ENCODE measurements at regions not wholly inside any gene's neighbourhood (a gene's known extent, or its start where the extent isn't known, plus 50 kb on each side); places are given as distances from the start of the nearest gene placed in this dataset.

GRCh38 chr16:85983064-85983463, 84.1 kb downstream of the IRF8 start:
- Histone ChIP-seq H3K4me3 (no peak overlapping the region), H3K27me3 (peaks cover 0 to 32% of the 10 kb centered on the region in 2 donors), H3K36me3 (no peaks in the 10 kb centered on the region), H3K27ac (no peak overlapping the region), H3K9me3 (no peaks in the 10 kb centered on the region), H3K4me1 (peaks cover 0 to 59% of the 10 kb centered on the region in 2 donors)
- DNase-seq, result no peak
- ATAC-seq, result no peak
- intact Hi-C loops (cut with DNase I), result no loop called here
- TF ChIP-seq CTCF (IDR thresholded peaks at IDR 0.05), result no peak

GRCh38 chr16:85983606-85984230, 84.8 kb downstream of the IRF8 start:
- DNase-seq, result no peak
- Histone ChIP-seq H3K4me1 (peaks cover 0 to 53% of the 10 kb centered on the region in 2 donors), H3K36me3 (no peaks in the 10 kb centered on the region), H3K27ac (no peak overlapping the region), H3K9me3 (no peaks in the 10 kb centered on the region), H3K27me3 (peaks cover 0 to 28% of the 10 kb centered on the region in 2 donors), H3K4me3 (no peak overlapping the region)
- ATAC-seq, result no peak
- intact Hi-C loops (cut with DNase I), result no loop called here
- TF ChIP-seq CTCF (IDR thresholded peaks at IDR 0.05), result no peak

- no peaks in the 10 kb centered on the region for H3K9me3 ChIP-seq
- H3K4me1 ChIP-seq, result peaks cover 0 to 46% of the 10 kb centered on the region in 2 donors
- DNase-seq (no peak), ATAC-seq (no peak)
- no peak overlapping the region for H3K27ac ChIP-seq
- peaks cover 0 to 28% of the 10 kb centered on the region in 2 donors for H3K27me3 ChIP-seq
- intact Hi-C loops (cut with DNase I), result no loop called here
- no peaks in the 10 kb centered on the region for H3K36me3 ChIP-seq
- H3K4me3 ChIP-seq, result no peak overlapping the region
- TF ChIP-seq CTCF (IDR thresholded peaks at IDR 0.05), result no peak
Measured at GRCh38 chr16:85984231-85984880, 85.4 kb downstream of the IRF8 start.

- no peak overlapping the region for H3K27ac ChIP-seq
- H3K4me1 ChIP-seq, result peaks cover 0 to 45% of the 10 kb centered on the region in 2 donors
- no peak for TF ChIP-seq CTCF (IDR thresholded peaks at IDR 0.05)
- H3K4me3 ChIP-seq, result no peak overlapping the region
- ATAC-seq, result peak; percentile 28
- intact Hi-C loops (cut with DNase I), result no loop called here
- peak in 2 of 4 donors; percentile 40 to 46 for DNase-seq
- H3K9me3 ChIP-seq, result no peaks in the 10 kb centered on the region
- peaks cover 0 to 25% of the 10 kb centered on the region in 2 donors for H3K27me3 ChIP-seq
- H3K36me3 ChIP-seq, result no peaks in the 10 kb centered on the region
Measured at GRCh38 chr16:85984947-85985451, 86.0 kb downstream of the IRF8 start.

GRCh38 chr16:85986931-85987749, 88.2 kb downstream of the IRF8 start:
- no peak overlapping the region for H3K27ac ChIP-seq
- intact Hi-C loops (cut with DNase I), result no loop called here

More at GRCh38 chr16:85986931-85987749, 88.2 kb downstream of the IRF8 start:
- no peaks in the 10 kb centered on the region for H3K36me3 ChIP-seq
- DNase-seq, result no peak
- peak; percentile 50 for ATAC-seq
- H3K27me3 ChIP-seq, result peaks cover 0 to 20% of the 10 kb centered on the region in 2 donors
- no peaks in the 10 kb centered on the region for H3K9me3 ChIP-seq
- peaks cover 0 to 45% of the 10 kb centered on the region in 2 donors for H3K4me1 ChIP-seq
- H3K4me3 ChIP-seq, result no peak overlapping the region
- TF ChIP-seq CTCF (IDR thresholded peaks at IDR 0.05), result peak; percentile 18 to 42
